GM23338 (cell line): ENCODE measurements at regions not wholly inside any gene's neighbourhood (a gene's known extent, or its start where the extent isn't known, plus 50 kb on each side); places are given as distances from the start of the nearest gene placed in this dataset.

Experiments used
- ATAC-seq: fragments of 200-7000 bp; cut with Tn5 transposase; 3 replicates; pipeline ENCODE4 v1.9.1; 2020
- DNase-seq: peaks from one replicate; pipeline ENCODE4 v3.0.0-alpha.2; 2015; ENCODE audit warnings: low spot score
- H2AFZ ChIP-seq: fragments of 200-600 bp; sonication (generic); 2 replicates; pipeline ENCODE4 v1.8.0; 2016; ENCODE audit warnings: antibody characterized with exemption, mild to moderate bottlenecking, moderate library complexity
- H3F3A ChIP-seq: fragments of 200-600 bp; sonication (generic); replicated peaks from 2 replicates; pipeline ENCODE4 v1.8.0; 2017; ENCODE audit warnings: antibody characterized with exemption, mixed run types, low read depth
- H3K27ac ChIP-seq: fragments of 200-600 bp; sonication (generic); 2 replicates; pipeline ENCODE4 v1.6.1; 2016; ENCODE audit warnings: low read depth
- H3K27me3 ChIP-seq: fragments of 200-600 bp; sonication (generic); 2 replicates; pipeline ENCODE4 v1.8.0; 2016; ENCODE audit warnings: mild to moderate bottlenecking, mixed run types, moderate library complexity; ENCODE audit not compliant: insufficient read depth
- H3K36me3 ChIP-seq: fragments of 200-600 bp; sonication (generic); 2 replicates; pipeline ENCODE4 v1.8.0; 2016; ENCODE audit warnings: mild to moderate bottlenecking; ENCODE audit not compliant: insufficient read depth
- H3K4me1 ChIP-seq: fragments of 200-600 bp; sonication (generic); 2 replicates; pipeline ENCODE4 v1.8.0; 2016; ENCODE audit warnings: mild to moderate bottlenecking, moderate library complexity; ENCODE audit not compliant: insufficient read depth
- H3K4me2 ChIP-seq: fragments of 200-600 bp; sonication (generic); 2 replicates; pipeline ENCODE4 v1.7.1; 2017; ENCODE audit warnings: mixed run types
- H3K4me3 ChIP-seq: fragments of 200-600 bp; sonication (generic); 2 replicates; pipeline ENCODE4 v1.6.1; 2016; ENCODE audit warnings: mixed run types
- H3K79me2 ChIP-seq: fragments of 200-600 bp; sonication (generic); replicated peaks from 2 replicates; pipeline ENCODE4 v1.8.0; 2017; ENCODE audit warnings: mild to moderate bottlenecking; ENCODE audit not compliant: insufficient read depth
- H3K9me2 ChIP-seq: fragments of 200-600 bp; sonication (generic); 2 replicates; pipeline ENCODE4 v1.8.0; 2017; ENCODE audit not compliant: insufficient read depth
- H4K20me1 ChIP-seq: fragments of 200-600 bp; sonication (generic); replicated peaks from 2 replicates; pipeline ENCODE4 v1.8.0; 2017; ENCODE audit warnings: mild to moderate bottlenecking; ENCODE audit not compliant: insufficient read depth
- H3K27ac Mint-ChIP-seq: 2 replicates; pipeline ENCODE4 v1.8.0; 2020; ENCODE audit warnings: inconsistent platforms, mild to moderate bottlenecking, moderate library complexity, mixed read lengths
- H3K27me3 Mint-ChIP-seq: 3 replicates; pipeline ENCODE4 v1.8.0; 2022; ENCODE audit warnings: low read depth, mild to moderate bottlenecking, moderate library complexity, mixed read lengths, inconsistent platforms; ENCODE audit not compliant: insufficient read depth, poor library complexity
- H3K36me3 Mint-ChIP-seq: 3 replicates; pipeline ENCODE4 v1.8.0; 2021; ENCODE audit warnings: low read depth, mild to moderate bottlenecking, inconsistent platforms, moderate library complexity, mixed read lengths
- H3K4me1 Mint-ChIP-seq: 3 replicates; pipeline ENCODE4 v1.8.0; 2020; ENCODE audit warnings: mild to moderate bottlenecking, inconsistent platforms, mixed read lengths
- H3K4me3 Mint-ChIP-seq: 3 replicates; pipeline ENCODE4 v1.8.0; 2021; ENCODE audit warnings: moderate library complexity, mild to moderate bottlenecking, inconsistent platforms, mixed read lengths
- H3K9me3 Mint-ChIP-seq: 3 replicates; pipeline ENCODE4 v1.8.0; 2020; ENCODE audit warnings: moderate library complexity, mild to moderate bottlenecking, inconsistent platforms, mixed read lengths
- CREB1 ChIP-seq: fragments of 250-450 bp; sonication (Bioruptor Pico); IDR thresholded peaks from 2 replicates; pipeline ENCODE4 v1.5.0; 2020; ENCODE audit warnings: low read depth, mild to moderate bottlenecking, moderate library complexity
- CTCF ChIP-seq, 2 experiments: fragments of 200-600 bp in 1 of 2; sonication (generic) in 1 of 2; conservative IDR thresholded peaks; 2 replicates each; pipeline versions ENCODE4 v1.5.1 to v1.6.1; 2016 to 2017; ENCODE audit warnings: antibody characterized with exemption in 2 of 2, low read depth in 2 of 2, mild to moderate bottlenecking in 2 of 2, moderate library complexity in 1 of 2
- EZH2 ChIP-seq: fragments of 200-600 bp; sonication (generic); IDR thresholded peaks from one replicate; pipeline ENCODE4 v1.8.0; 2017; ENCODE audit warnings: antibody characterized with exemption, mild to moderate bottlenecking, low read depth; ENCODE audit not compliant: unreplicated experiment
- EZH2phosphoT487 ChIP-seq: fragments of 200-600 bp; sonication (generic); IDR thresholded peaks from one replicate; pipeline ENCODE4 v1.8.1; 2018; ENCODE audit warnings: antibody characterized with exemption; ENCODE audit not compliant: unreplicated experiment
- JUNB ChIP-seq: IDR thresholded peaks from one replicate; pipeline ENCODE4 v1.6.1; 2016; ENCODE audit warnings: antibody characterized with exemption; ENCODE audit not compliant: unreplicated experiment
- NANOG ChIP-seq: IDR thresholded peaks from 2 replicates; pipeline ENCODE4 v1.6.1; 2016; ENCODE audit warnings: antibody characterized with exemption, borderline replicate concordance
- REST ChIP-seq: IDR thresholded peaks from one replicate; pipeline ENCODE4 v1.6.1; 2018; ENCODE audit warnings: antibody characterized with exemption; ENCODE audit not compliant: unreplicated experiment
- STAT1 ChIP-seq: IDR thresholded peaks from one replicate; pipeline ENCODE4 v1.6.1; 2016; ENCODE audit warnings: antibody characterized with exemption; ENCODE audit not compliant: unreplicated experiment
- ZNF114 ChIP-seq: fragments of 250-450 bp; sonication (Bioruptor Pico); IDR thresholded peaks from 2 replicates; pipeline ENCODE4 v1.5.0; 2020; ENCODE audit warnings: mild to moderate bottlenecking, moderate library complexity
- ZNF331 ChIP-seq: fragments of 250-450 bp; sonication (Bioruptor Pico); IDR thresholded peaks from 2 replicates; pipeline ENCODE4 v1.5.0; 2020; ENCODE audit warnings: low read depth, mild to moderate bottlenecking, moderate library complexity

- TF ChIP-seq CTCF (conservative IDR thresholded peaks at IDR 0.05; ENCODE audit: low read depth in 2 of 2) = no peak
- TF ChIP-seq NANOG = no peak
- TF ChIP-seq JUNB = no peak
- no peak for TF ChIP-seq EZH2
- TF ChIP-seq EZH2phosphoT487 = no peak
- no peak for TF ChIP-seq REST
- TF ChIP-seq ZNF114 (CRISPR knock-in tag) = no peak
- TF ChIP-seq ZNF331 (CRISPR knock-in tag) = no peak
- no peak for TF ChIP-seq CREB1 (CRISPR knock-in tag)
These were observed 540.0 kb downstream of the RERGL start (continued) for GRCh38 chr12:17550011-17550410.

GRCh38 chr12:17540921-17541320 lies 549.1 kb downstream of the RERGL start:
- Mint-ChIP-seq H3K9me3 (0 out of 3 replicates have a peak, but pooled peaks cover 3% of the 10 kb centered on the region), H3K36me3 (no peaks in the 10 kb centered on the region; the same call in 2 of the 3 replicates), H3K4me1 (no peaks in the 10 kb centered on the region), H3K27ac (no peak overlapping the region), H3K27me3 (no peaks in the 10 kb centered on the region), H3K4me3 (no peak overlapping the region)
- no peaks in the 10 kb centered on the region for H3K4me1 ChIP-seq
- no peak overlapping the region for H2AFZ ChIP-seq
- H3K36me3 ChIP-seq = no peaks in the 10 kb centered on the region
- H3K27ac ChIP-seq = no peak overlapping the region
- DNase-seq = no peak
- TF ChIP-seq NANOG (no peak), ZNF114 (CRISPR knock-in tag) (no peak), EZH2 (no peak), ZNF331 (CRISPR knock-in tag) (no peak), STAT1 (no peak), EZH2phosphoT487 (no peak), REST (no peak), CREB1 (CRISPR knock-in tag) (no peak)
- no peaks in the 10 kb centered on the region for H3F3A ChIP-seq
- ATAC-seq = no peak
- H3K79me2 ChIP-seq = no peaks in the 10 kb centered on the region
- H3K4me3 ChIP-seq = no peak overlapping the region
- no peak overlapping the region for H3K4me2 ChIP-seq
- H3K9me2 ChIP-seq = peaks cover 1% of the 10 kb centered on the region; the same call in 1 of the 2 replicates
- H4K20me1 ChIP-seq = no peaks in the 10 kb centered on the region
- H3K27me3 ChIP-seq = no peaks in the 10 kb centered on the region
